Heart left ventricle (tissue), 13 donors: ENCODE measurements at regions not wholly inside any gene's neighbourhood (a gene's known extent, or its start where the extent isn't known, plus 50 kb on each side); places are given as distances from the start of the nearest gene placed in this dataset.

ENCODE experiments used
- POLR2A ChIP-seq, 2 donors: fragments of 450-650 bp; IDR thresholded peaks; one replicate each; pipeline ENCODE4 v1.6.1; 2017; ENCODE audit warnings: antibody characterized with exemption in 2 of 2, mild to moderate bottlenecking in 2 of 2, moderate library complexity in 2 of 2
- TF ChIP-seq, protein P1 (sequence below), 12 donors: fragments of 200-600 bp; sonication (generic) in 4 of 12; IDR thresholded peaks; one replicate each; pipeline versions ENCODE4 v1.5.0 to v1.8.0; 2018 to 2022; ENCODE audit warnings: antibody characterized with exemption in 12 of 12, mild to moderate bottlenecking in 5 of 12
- donor health status: ischemic (EF 13 %, LVEDD 7.1; RV severe dilation, severe dysfunction).
- donor health status: DM: no; HTN: yes; CAD: no.
- donor health status: DM: no; HTN: no; CAD: no.
- donor health status: ischemic (EF 25% LVEDD 6.9; RV normal size, moderate dysfunction).
- donor health status: ischemic (EF 25% LVEDD 5.7; RV mildly dilated, moderate dysfunction).
- donor health status: ischemic (EF 35%, LVEDD 5.7; RV mildly dilated, moderate dysfunction).
- donor health status: nonischemic (EF 11% LVEDD 7.7; RV severe dilation, severe dysfunction).
- donor health status: DM: yes; HTN: yes; CAD: no.
- donor health status: PGD.
- donor health status: ischemic (EF 29% LVEDD 5.4; RV normal size, mild dysfunction).
- donor health status: nonischemic (EF 23%, LVEDD 6.1; RV moderate dilation, normal function).

DNA sequence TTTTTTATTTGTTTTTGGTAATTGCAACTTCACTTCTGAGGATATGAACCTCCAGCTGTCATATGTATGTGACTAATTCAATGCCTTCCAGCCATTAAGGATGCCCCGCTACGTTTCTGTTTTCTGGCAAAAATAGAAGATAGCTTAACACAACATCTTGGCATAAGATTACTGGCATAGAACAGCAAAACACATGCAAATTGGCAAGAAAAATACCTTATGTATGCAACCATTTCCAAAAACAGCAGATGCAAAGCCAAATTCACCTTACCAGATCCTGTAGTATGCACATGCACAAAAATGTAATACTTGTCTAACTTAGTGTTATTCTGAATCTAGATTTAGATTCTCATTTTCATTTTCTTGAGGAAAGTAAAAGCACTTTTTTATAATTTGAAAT, 461.1 kb upstream of the CYLC2 start:
- TF ChIP-seq, protein P1, sequence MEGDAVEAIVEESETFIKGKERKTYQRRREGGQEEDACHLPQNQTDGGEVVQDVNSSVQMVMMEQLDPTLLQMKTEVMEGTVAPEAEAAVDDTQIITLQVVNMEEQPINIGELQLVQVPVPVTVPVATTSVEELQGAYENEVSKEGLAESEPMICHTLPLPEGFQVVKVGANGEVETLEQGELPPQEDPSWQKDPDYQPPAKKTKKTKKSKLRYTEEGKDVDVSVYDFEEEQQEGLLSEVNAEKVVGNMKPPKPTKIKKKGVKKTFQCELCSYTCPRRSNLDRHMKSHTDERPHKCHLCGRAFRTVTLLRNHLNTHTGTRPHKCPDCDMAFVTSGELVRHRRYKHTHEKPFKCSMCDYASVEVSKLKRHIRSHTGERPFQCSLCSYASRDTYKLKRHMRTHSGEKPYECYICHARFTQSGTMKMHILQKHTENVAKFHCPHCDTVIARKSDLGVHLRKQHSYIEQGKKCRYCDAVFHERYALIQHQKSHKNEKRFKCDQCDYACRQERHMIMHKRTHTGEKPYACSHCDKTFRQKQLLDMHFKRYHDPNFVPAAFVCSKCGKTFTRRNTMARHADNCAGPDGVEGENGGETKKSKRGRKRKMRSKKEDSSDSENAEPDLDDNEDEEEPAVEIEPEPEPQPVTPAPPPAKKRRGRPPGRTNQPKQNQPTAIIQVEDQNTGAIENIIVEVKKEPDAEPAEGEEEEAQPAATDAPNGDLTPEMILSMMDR (IDR thresholded peaks at IDR 0.05) = no peak
- no peak for TF ChIP-seq POLR2A (IDR thresholded peaks at IDR 0.05)
